HG03565 (cell line): ENCODE measurements at regions not wholly inside any gene's neighbourhood (a gene's known extent, or its start where the extent isn't known, plus 50 kb on each side); places are given as distances from the start of the nearest gene placed in this dataset.
"Not testable (repeated sequence)": the region's sequence is repeated elsewhere in the genome, so short reads cannot be mapped to it uniquely, and the experiment has no call there.

Experiments
- ATAC-seq: cut with Tn5 transposase; IDR thresholded peaks from one replicate; pipeline ENCODE4 v1.9.1; 2021; ENCODE audit warnings: mild to moderate bottlenecking, moderate library complexity; ENCODE audit not compliant: unreplicated experiment

DNA sequence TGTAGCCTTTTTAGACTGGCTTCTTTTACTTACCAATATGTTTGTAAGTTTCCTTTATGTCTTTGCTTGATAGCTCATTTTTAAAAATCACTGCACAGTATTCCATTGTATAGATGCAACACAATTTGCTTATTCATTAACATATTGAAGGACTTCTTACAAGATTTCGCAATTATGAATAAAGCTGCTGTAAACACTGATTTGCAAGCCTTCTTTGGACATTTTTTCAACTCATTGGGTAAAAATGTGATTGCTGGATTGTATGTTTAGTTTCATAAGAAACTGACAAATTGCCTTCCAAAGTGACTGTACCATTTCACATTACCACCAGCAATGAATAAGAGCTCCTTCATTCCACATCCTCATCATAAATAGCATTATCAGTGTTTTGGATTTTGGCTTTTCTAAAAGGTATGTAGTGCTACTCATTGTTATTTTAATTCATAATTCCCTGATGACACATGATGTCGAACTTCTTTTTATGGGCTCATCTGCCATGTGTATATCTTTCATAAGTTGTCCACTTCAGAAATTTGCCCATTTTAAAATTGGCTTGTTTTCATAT, 80.7 kb downstream of the TFAP2B start:
- no peak for ATAC-seq

- no peak for ATAC-seq
These were observed 83.6 kb downstream of the TFAP2B start for GRCh38 chr6:50902260-50902659.

- no peak for ATAC-seq
These were observed 86.6 kb downstream of the TFAP2B start for GRCh38 chr6:50905297-50905696.

- ATAC-seq, result no peak
These were observed 88.9 kb downstream of the TFAP2B start for GRCh38 chr6:50907565-50907964.

DNA sequence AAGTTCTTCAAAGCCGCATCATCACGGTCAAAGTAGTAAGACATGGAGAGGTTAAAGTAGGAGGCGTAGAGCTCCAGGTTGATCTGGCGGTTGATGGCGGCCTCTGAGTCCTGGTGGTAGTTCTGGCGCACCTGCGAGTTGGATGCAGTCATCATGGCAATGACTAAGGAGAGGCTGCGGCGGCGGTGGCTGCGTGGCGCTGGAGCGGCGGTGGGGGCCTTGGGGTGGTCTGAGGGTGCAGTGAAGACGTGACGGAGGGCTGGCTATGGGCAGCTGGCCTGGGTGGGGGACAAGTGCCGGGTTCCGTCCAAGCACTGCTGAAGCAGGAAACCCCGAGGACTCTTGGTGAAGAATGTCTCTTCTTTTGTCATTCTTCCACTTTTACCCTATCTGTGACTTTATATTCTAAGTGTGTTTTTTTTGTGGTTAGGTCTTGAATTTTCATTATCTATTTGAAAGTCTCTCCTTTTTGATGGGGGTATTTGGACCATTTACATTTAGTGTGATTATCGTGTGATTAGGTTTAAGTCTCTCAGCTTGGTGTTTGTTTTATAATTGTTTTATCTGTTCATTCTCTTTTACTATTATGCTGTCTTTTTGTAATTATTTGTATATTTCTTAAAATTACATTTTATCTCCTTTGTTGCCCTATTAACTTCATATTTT, 94.6 kb downstream of the TFAP2B start:
- no peak for ATAC-seq

- ATAC-seq, result not testable (repeated sequence)
These were observed 102.7 kb downstream of the TFAP2B start for GRCh38 chr6:50921378-50921777.

DNA sequence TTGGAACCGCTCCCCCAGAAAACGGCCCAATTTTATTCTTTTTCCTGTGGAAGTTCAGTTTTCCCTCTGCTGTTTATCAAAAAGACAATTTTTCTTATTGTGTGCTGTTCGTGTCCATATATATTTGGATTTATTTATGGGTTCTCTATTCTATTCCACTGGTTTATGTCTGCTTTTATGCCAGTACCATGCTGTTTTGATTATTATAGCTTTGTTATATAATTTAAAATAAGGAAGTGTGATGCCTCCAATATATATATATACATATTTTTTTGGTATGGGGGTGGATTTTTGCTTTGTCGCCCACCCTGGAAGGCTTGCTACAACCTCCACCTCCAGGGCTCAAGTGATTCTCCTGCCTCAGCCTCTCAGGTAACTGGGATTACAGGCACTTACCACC, 103.3 kb downstream of the TFAP2B start:
- ATAC-seq, result no peak

DNA sequence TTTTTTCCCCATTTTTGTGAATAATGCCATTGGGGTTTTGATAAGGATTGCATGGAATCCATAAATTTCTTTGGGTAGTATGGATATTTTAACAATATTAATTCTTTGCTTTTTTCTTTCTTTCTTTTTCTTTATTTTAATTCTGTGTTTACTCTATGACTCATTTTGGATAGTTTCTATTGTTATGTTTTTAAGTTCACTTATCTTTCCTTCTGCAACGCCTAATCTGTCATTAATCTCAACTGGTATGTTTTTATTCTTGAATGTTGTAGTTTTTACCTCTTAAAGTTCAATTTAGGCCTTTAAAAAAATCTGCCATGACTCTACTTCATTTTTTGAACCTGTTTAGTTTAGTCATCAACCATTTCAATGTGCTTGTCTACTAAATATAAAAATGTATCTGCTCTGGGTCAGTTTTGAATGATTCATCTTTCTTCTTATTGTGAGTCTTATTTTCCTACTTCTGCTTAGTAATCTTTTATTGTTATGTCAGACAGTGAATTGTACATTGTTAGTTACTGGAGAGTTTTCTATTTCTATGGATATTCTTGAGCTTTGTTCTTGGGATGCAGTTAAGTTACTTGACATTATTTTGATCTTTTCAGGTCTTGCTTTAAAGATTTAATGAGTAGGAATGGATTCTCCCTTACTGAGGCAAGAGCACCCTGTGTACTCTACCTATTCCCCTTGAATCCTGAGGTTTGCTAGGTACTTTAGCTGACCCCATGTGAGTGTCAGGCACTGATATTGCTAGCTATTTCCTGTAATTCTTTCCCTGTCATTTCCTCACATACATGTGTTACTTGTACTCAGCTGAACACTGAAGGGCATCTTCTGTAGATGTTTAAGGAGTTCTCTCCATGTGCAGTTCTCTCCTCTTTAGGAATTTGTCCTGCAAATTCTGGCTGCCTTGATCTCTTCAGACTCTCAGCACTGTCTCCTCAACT, 104.2 kb downstream of the TFAP2B start:
- ATAC-seq, result no peak

- ATAC-seq, result no peak
These were observed 106.1 kb downstream of the TFAP2B start for GRCh38 chr6:50924758-50925157.

DNA sequence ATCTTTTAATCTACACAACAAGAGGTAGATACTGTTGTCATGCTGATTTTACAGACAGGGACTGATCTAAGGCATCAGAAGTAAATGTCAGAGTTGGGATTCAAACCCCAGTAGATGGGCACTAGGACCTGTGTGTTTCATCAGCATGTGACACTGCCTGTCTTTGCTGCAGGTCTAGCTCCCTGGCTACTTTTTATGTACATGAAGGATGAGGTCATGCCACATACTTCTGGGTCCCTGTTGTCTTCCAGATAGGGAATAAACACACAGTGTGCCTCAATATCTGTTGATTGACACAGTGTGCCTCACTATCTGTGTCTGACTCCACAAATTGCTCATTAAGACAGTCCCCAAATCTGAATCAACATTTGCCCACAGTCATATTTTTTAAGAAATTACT, 106.9 kb downstream of the TFAP2B start:
- no peak for ATAC-seq

- ATAC-seq, result no peak
These were observed 107.3 kb downstream of the TFAP2B start for GRCh38 chr6:50925981-50926380.

- ATAC-seq, result no peak
These were observed 109.1 kb downstream of the TFAP2B start for GRCh38 chr6:50927800-50928199.

- ATAC-seq, result no peak
These were observed 110.7 kb downstream of the TFAP2B start for GRCh38 chr6:50929323-50929722.

GRCh38 chr6:50935442-50935841, 116.8 kb downstream of the TFAP2B start:
- ATAC-seq, result no peak

- no peak for ATAC-seq
These were observed 117.6 kb downstream of the TFAP2B start for GRCh38 chr6:50936277-50936681.

- no peak for ATAC-seq
These were observed 121.3 kb downstream of the TFAP2B start for GRCh38 chr6:50939931-50940330.

GRCh38 chr6:50945789-50946188, 127.1 kb downstream of the TFAP2B start:
- no peak for ATAC-seq

GRCh38 chr6:50952092-50952907, 133.6 kb downstream of the TFAP2B start:
- peak; percentile 43 for ATAC-seq

- ATAC-seq, result no peak
These were observed 137.3 kb downstream of the TFAP2B start for GRCh38 chr6:50956014-50956413.

- ATAC-seq, result no peak
These were observed 139.6 kb downstream of the TFAP2B start for GRCh38 chr6:50958148-50958697.
